ENCODE measurements at regions not wholly inside any gene's neighbourhood (a gene's known extent, or its start where the extent isn't known, plus 50 kb on each side); places are given as distances from the start of the nearest gene placed in this dataset.

DNA sequence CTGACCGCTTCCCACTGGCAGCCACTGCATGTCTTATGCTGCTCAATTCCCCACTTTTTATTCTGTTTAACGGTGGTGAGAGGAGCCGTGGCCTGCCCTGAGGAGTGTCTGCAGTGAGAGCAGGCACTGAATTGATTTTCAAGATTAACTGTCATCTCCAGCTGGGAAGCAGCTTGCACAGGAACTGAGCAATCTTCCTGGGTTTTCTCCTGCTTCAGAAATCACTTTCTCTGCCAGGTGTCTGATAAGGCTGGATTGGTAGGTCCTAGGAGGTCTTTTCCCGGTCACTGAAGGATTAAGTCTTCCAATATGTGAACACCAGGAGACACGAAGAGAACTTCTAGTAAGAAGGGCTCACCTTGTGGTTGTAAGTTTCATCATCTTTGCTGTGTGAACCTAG, 181.1 kb upstream of the RAD23B start:
- ATAC-seq (ENCODE audit: low FRiP score) (no peak), DNase-seq (ENCODE audit: low spot score) (no peak)
- TF ChIP-seq, protein P1, sequence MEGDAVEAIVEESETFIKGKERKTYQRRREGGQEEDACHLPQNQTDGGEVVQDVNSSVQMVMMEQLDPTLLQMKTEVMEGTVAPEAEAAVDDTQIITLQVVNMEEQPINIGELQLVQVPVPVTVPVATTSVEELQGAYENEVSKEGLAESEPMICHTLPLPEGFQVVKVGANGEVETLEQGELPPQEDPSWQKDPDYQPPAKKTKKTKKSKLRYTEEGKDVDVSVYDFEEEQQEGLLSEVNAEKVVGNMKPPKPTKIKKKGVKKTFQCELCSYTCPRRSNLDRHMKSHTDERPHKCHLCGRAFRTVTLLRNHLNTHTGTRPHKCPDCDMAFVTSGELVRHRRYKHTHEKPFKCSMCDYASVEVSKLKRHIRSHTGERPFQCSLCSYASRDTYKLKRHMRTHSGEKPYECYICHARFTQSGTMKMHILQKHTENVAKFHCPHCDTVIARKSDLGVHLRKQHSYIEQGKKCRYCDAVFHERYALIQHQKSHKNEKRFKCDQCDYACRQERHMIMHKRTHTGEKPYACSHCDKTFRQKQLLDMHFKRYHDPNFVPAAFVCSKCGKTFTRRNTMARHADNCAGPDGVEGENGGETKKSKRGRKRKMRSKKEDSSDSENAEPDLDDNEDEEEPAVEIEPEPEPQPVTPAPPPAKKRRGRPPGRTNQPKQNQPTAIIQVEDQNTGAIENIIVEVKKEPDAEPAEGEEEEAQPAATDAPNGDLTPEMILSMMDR (IDR thresholded peaks at IDR 0.05) = no peak

DNA sequence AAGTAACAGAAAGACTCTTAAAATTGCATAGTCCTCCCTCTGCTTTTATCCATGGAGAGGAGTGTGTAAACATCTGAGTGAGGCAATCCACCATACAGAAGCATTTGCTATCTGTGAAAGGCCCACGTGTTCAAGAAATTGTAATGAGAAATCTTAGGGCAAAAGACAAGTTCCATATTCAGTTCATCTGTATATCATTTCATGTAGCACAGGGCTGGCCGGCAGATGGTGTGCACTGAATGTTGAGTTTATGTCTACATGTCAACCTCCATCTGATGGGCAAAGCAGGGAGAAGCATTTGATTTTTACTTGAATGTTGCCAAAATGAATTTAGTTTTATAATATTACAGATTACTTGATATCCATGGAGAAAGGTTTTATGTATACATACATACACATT, 179.5 kb upstream of the RAD23B start:
- no peak for ATAC-seq (ENCODE audit: low FRiP score)
- TF ChIP-seq, protein P1 (IDR thresholded peaks at IDR 0.05) = no peak
- no peak for DNase-seq (ENCODE audit: low spot score)

DNA sequence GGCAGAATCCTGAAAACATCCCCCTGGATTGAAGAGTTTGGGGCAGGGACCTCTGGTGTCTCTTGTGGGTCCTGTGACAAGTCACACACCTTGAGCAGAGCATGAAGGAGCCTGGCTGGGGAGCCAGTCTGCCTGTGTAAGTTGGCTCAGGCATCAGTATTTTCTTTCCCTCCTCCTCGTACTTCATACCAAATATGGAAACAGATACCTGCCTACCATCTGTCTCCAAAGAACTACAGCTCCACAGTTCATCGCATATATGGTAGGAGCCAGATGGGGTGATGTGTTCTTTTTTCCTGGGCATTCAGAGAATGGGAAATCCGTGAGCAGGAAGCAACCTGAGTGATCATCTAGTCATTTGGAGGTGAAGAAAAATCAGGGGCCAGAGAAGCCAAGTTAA, 177.3 kb upstream of the RAD23B start:
- no peak for ATAC-seq (ENCODE audit: low FRiP score)
- no peak for DNase-seq (ENCODE audit: low spot score)
- TF ChIP-seq, protein P1 (IDR thresholded peaks at IDR 0.05) = no peak

DNA sequence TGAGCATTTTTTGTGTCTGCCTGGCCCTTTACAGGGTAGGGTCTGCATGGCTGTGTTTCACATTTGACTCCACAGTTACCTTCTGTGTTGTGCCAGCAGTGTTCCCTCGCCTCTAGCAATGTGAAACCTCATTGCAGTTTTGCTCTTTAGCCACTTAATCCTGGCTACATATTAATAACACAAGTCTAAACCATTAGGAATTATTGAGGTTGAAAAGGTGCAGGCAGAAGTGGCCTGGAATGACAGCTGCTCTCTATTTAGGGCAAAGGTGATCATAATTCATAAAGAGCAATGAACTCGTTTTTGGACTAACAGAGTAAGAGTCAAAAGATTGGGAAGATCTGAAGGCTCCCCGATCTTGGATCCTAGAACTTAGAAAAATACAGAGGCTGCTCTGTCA, 176.7 kb upstream of the RAD23B start:
- no peak for ATAC-seq (ENCODE audit: low FRiP score)
- TF ChIP-seq, protein P1 (IDR thresholded peaks at IDR 0.05) = no peak
- no peak for DNase-seq (ENCODE audit: low spot score)

DNA sequence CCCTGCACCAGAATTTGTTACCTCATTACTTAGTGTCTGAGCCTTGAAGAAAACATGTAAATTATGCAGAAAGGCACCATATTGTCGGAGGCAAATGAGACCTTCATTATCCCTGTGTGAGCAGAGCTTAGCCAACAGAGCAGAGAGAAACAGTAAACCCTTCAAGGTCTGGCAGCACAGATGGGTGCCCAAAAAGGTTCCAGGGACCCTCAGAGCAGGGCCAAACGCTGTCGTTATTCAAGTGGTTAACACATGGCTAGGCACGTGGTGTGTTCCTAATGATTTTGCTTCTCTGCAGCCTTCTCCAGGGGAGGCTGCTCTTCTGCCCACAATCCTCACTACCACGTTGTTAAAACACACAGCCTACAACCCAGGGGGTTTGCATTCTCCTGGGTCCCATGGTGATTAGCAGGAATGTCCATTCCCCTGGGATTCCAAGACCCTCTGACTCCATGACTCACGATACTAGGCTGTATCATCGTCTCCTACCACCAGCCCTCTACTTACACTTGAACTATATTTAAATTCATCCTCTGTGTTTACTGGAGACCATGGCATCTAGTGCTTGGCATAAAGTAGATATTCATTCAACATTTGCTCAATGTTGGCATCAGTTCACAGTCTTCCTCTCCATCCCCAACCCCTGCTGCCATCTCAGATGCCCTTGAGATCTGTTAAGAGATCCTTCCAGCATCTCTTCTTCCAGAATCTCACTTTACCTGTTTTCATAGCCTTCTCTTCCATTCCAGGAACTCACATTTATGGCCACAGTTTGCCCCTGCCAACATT, 174.5 kb upstream of the RAD23B start:
- no peak for DNase-seq (ENCODE audit: low spot score)
- TF ChIP-seq, protein P1 (IDR thresholded peaks at IDR 0.05) = no peak
- ATAC-seq (ENCODE audit: low FRiP score) = no peak

DNA sequence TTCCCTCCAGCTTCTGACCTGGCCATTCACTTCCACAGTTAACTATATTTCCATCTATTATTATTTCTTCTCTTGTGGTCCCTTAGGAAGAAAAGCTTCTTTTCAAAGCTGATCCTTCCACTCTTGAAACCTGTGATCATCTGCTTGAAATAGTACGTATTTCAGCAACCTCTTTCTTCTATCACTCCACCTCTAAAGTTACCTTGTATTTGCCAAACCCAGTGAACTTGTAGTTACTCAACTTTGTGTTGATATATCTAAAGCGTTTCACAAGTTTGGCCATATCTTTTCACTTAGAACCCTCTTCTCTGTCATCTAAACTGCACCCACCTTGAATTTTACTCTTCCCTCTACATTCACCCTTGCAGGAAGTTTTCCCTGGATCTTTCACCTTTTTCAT, 173.8 kb upstream of the RAD23B start:
- ATAC-seq (ENCODE audit: low FRiP score) (no peak), DNase-seq (ENCODE audit: low spot score) (no peak)
- TF ChIP-seq, protein P1 (IDR thresholded peaks at IDR 0.05) = no peak

DNA sequence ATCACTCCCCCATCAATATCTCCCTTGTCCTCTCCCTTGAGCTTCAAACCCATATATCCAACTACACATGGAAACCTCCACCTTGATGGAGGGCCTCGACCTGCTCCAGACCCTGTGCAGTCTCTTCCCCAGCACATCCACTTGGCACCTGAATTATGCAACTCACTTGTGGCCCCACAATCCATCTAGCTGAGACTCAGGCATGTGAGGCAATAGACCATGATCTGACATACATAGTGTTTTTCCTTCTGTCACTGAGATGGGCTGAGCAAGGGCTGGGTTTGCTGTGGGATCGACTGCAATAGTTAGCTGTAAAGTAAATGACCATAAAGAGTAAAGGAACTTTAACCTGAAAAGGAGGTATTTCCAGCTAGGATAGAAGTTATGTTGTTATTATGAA, 172.9 kb upstream of the RAD23B start:
- DNase-seq (ENCODE audit: low spot score) (no peak), ATAC-seq (ENCODE audit: low FRiP score) (no peak)
- TF ChIP-seq, protein P1 (IDR thresholded peaks at IDR 0.05) = no peak
